AG04450 (cell line): ENCODE measurements at regions not wholly inside any gene's neighbourhood (a gene's known extent, or its start where the extent isn't known, plus 50 kb on each side); places are given as distances from the start of the nearest gene placed in this dataset.
"Not testable (repeated sequence)": the region's sequence is repeated elsewhere in the genome, so short reads cannot be mapped to it uniquely, and the experiment has no call there.

Source experiments
- CTCF ChIA-PET: fragments of 300-600, 350-600 bp; formaldehyde crosslinking; extraction: SDS; loops from one replicate; lab custom pipeline; 2022; ENCODE audit warnings: antibody characterized with exemption, inconsistent platforms; lab: Charles Lee
- POLR2A ChIA-PET: fragments of 350-600 bp; formaldehyde crosslinking; extraction: SDS; loops from one replicate; lab custom pipeline; 2021; ENCODE audit warnings: antibody characterized with exemption, inconsistent platforms; lab: Yijun Ruan, JAX
- DNase-seq: peaks from one replicate; pipeline ENCODE4 v3.0.0-alpha.2; 2011; ENCODE audit warnings: low read depth, low spot score
- H3K27ac ChIP-seq: one replicate; pipeline ENCODE4 v1.5.1; 2012; ENCODE audit warnings: low read depth, low read length, control low read depth
- H3K27me3 ChIP-seq: one replicate; pipeline ENCODE4 v1.6.0; 2012; ENCODE audit warnings: low read length; ENCODE audit not compliant: control insufficient read depth, insufficient read depth
- H3K4me3 ChIP-seq: 2 replicates; pipeline ENCODE4 v1.5.1; 2011; ENCODE audit warnings: mild to moderate bottlenecking, low read depth, low read length, control low read depth
- H3K9me3 ChIP-seq: 2 replicates; pipeline ENCODE4 v1.5.1; 2012; ENCODE audit warnings: low read length; ENCODE audit not compliant: control insufficient read depth, insufficient read depth
- CTCF ChIP-seq: IDR thresholded peaks from 2 replicates; pipeline ENCODE4 v1.5.1; 2011; ENCODE audit warnings: low read depth, low read length, control low read depth, inconsistent platforms

- no peaks in the 10 kb centered on the region for H3K9me3 ChIP-seq
- no peak overlapping the region for H3K27ac ChIP-seq
- no peak for TF ChIP-seq CTCF
- no peak for DNase-seq
- no peak overlapping the region for H3K4me3 ChIP-seq
- POLR2A ChIA-PET = no interaction called here
- CTCF ChIA-PET = no interaction called here
- H3K27me3 ChIP-seq = no peaks in the 10 kb centered on the region
These were observed 211.2 kb upstream of the AVPR1A start for GRCh38 chr12:63362166-63362565.

GRCh38 chr12:63354969-63355368 lies 204.0 kb upstream of the AVPR1A start:
- no peak for TF ChIP-seq CTCF
- ChIA-PET POLR2A (no interaction called here), CTCF (no interaction called here)
- H3K9me3 ChIP-seq = no peaks in the 10 kb centered on the region
- DNase-seq = no peak
- no peak overlapping the region for H3K4me3 ChIP-seq
- H3K27me3 ChIP-seq = no peaks in the 10 kb centered on the region
- H3K27ac ChIP-seq = no peak overlapping the region

DNA sequence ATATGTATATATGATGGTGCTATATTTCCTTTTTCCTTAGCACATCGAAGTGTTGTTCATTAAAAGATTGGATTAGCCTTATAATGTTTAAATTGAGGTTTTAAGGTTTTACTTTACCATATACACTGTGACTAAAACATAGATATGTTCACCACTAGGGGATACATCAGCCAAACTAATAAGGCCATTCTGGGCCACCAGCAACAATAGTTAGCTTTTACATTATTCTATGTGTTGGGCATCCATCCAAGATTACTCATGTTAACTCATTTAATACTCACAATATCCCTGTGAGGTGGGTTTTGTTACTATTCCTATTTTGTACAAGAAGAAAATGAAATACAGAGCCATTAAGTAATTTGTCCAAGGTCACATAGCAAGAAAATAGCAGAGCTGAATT lies 202.6 kb upstream of the AVPR1A start:
- Histone ChIP-seq H3K9me3 (no peaks in the 10 kb centered on the region), H3K4me3 (no peak overlapping the region), H3K27me3 (no peaks in the 10 kb centered on the region), H3K27ac (no peak overlapping the region)
- no peak for TF ChIP-seq CTCF
- ChIA-PET CTCF (no interaction called here), POLR2A (no interaction called here)
- no peak for DNase-seq

- Histone ChIP-seq H3K9me3 (no peaks in the 10 kb centered on the region), H3K27ac (no peak overlapping the region), H3K27me3 (no peaks in the 10 kb centered on the region), H3K4me3 (no peak overlapping the region)
- POLR2A ChIA-PET = no interaction called here
- no peak for TF ChIP-seq CTCF
- DNase-seq = no peak
- CTCF ChIA-PET = no interaction called here
These were observed 200.4 kb upstream of the AVPR1A start for GRCh38 chr12:63351370-63351769.

- POLR2A ChIA-PET = no interaction called here
- no peak for DNase-seq
- Histone ChIP-seq H3K4me3 (no peak overlapping the region), H3K9me3 (no peaks in the 10 kb centered on the region), H3K27ac (no peak overlapping the region), H3K27me3 (no peaks in the 10 kb centered on the region)
- TF ChIP-seq CTCF = no peak
- CTCF ChIA-PET = no interaction called here
These were observed 197.6 kb upstream of the AVPR1A start for GRCh38 chr12:63348556-63348955.

DNA sequence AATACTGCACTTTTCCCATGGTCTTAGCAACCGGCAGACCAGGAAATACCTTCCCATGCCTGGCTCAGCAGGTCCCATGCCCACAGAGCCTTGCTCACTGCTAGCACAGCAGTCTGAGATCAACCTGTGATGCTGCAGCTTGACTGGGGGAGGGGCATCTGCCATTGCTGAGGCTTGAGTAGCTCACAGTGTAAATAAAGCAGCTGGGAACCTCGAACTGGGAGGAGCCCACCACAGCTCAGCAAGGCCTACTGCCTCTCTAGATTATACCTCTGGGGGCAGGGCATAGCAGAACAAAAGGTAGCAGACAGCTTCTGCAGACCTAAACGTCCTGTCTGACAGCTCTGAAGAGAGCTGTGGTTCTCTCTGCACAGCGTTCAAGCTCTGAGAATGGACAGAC lies 186.2 kb upstream of the AVPR1A start:
- CTCF ChIA-PET = not testable (repeated sequence)

More for the DNA sequence above, 186.2 kb upstream of the AVPR1A start:
- H3K27ac ChIP-seq, H3K9me3 ChIP-seq, H3K4me3 ChIP-seq, POLR2A ChIA-PET, DNase-seq, H3K27me3 ChIP-seq: not testable (repeated sequence)
